ENCODE measurements at regions not wholly inside any gene's neighbourhood (a gene's known extent, or its start where the extent isn't known, plus 50 kb on each side); places are given as distances from the start of the nearest gene placed in this dataset.

GRCh38 chr2:150298571-150299305 is 188.7 kb downstream of the RND3 start:
- DNase-seq (ENCODE audit: extremely low read depth, low read depth) = no peak
- TF ChIP-seq CTCF (IDR thresholded peaks at IDR 0.05; ENCODE audit: low read depth, low read length) = no peak

GRCh38 chr2:150296770-150297546 is 190.5 kb downstream of the RND3 start:
- no peak for DNase-seq (ENCODE audit: extremely low read depth, low read depth)
- no peak for TF ChIP-seq CTCF (IDR thresholded peaks at IDR 0.05; ENCODE audit: low read depth, low read length)

- DNase-seq (ENCODE audit: extremely low read depth, low read depth) = no peak
- no peak for TF ChIP-seq CTCF (IDR thresholded peaks at IDR 0.05; ENCODE audit: low read depth, low read length)
Measured at GRCh38 chr2:150295544-150295943, 191.9 kb downstream of the RND3 start.

GRCh38 chr2:150293771-150294170 is 193.7 kb downstream of the RND3 start:
- no peak for TF ChIP-seq CTCF (IDR thresholded peaks at IDR 0.05; ENCODE audit: low read depth, low read length)
- no peak for DNase-seq (ENCODE audit: extremely low read depth, low read depth)

- no peak for DNase-seq (ENCODE audit: extremely low read depth, low read depth)
- no peak for TF ChIP-seq CTCF (IDR thresholded peaks at IDR 0.05; ENCODE audit: low read depth, low read length)
Measured at GRCh38 chr2:150292807-150293206, 194.7 kb downstream of the RND3 start.

GRCh38 chr2:150292192-150292591 is 195.3 kb downstream of the RND3 start:
- DNase-seq (ENCODE audit: extremely low read depth, low read depth) = no peak
- no peak for TF ChIP-seq CTCF (IDR thresholded peaks at IDR 0.05; ENCODE audit: low read depth, low read length)

GRCh38 chr2:150286730-150287362 is 200.6 kb downstream of the RND3 start:
- DNase-seq (ENCODE audit: extremely low read depth, low read depth) = no peak
- TF ChIP-seq CTCF (IDR thresholded peaks at IDR 0.05; ENCODE audit: low read depth, low read length) = no peak
